Neural progenitor cell (in vitro differentiated cells): ENCODE measurements at regions not wholly inside any gene's neighbourhood (a gene's known extent, or its start where the extent isn't known, plus 50 kb on each side); places are given as distances from the start of the nearest gene placed in this dataset.

Experiments
- DNase-seq: peaks from one replicate; pipeline ENCODE4 v3.0.0-alpha.2; 2016; ENCODE audit warnings: low spot score
- H2AFZ ChIP-seq: fragments of 200-600 bp; sonication (generic); replicated peaks from 2 replicates; pipeline ENCODE4 v1.6.1; 2016; ENCODE audit warnings: antibody characterized with exemption
- H3F3A ChIP-seq: fragments of 200-600 bp; sonication (generic); 2 replicates; pipeline ENCODE4 v1.6.1; 2016; ENCODE audit warnings: antibody characterized with exemption, low read depth
- H3K27ac ChIP-seq: fragments of 200-600 bp; sonication (generic); 2 replicates; pipeline ENCODE4 v1.5.1; 2016; ENCODE audit warnings: mild to moderate bottlenecking
- H3K27me3 ChIP-seq: fragments of 200-600 bp; sonication (generic); 2 replicates; pipeline ENCODE4 v1.6.1; 2016; ENCODE audit warnings: mild to moderate bottlenecking, moderate library complexity
- H3K36me3 ChIP-seq: fragments of 200-600 bp; sonication (generic); 2 replicates; pipeline ENCODE4 v1.5.1; 2016
- H3K4me1 ChIP-seq: fragments of 200-600 bp; sonication (generic); 2 replicates; pipeline ENCODE4 v1.6.1; 2016; ENCODE audit warnings: mixed run types
- H3K4me2 ChIP-seq: fragments of 200-600 bp; sonication (generic); 2 replicates; pipeline ENCODE4 v1.6.1; 2016
- H3K4me3 ChIP-seq: fragments of 200-600 bp; sonication (generic); 2 replicates; pipeline ENCODE4 v1.5.1; 2016
- H3K79me2 ChIP-seq: fragments of 200-600 bp; sonication (generic); 2 replicates; pipeline ENCODE4 v1.6.1; 2016; ENCODE audit warnings: low read depth
- H3K9ac ChIP-seq: fragments of 200-600 bp; sonication (generic); 2 replicates; pipeline ENCODE4 v1.6.1; 2016
- H3K9me3 ChIP-seq: fragments of 200-600 bp; sonication (generic); 2 replicates; pipeline ENCODE4 v1.5.1; 2016; ENCODE audit warnings: low read depth
- H4K20me1 ChIP-seq: fragments of 200-600 bp; sonication (generic); 2 replicates; pipeline ENCODE4 v1.6.1; 2016; ENCODE audit warnings: low read depth
- H3K27ac Mint-ChIP-seq: 3 replicates; pipeline ENCODE4 v1.8.0; 2021; ENCODE audit warnings: mixed read lengths
- H3K27me3 Mint-ChIP-seq: 2 replicates; pipeline ENCODE4 v1.8.0; 2022; ENCODE audit warnings: low read depth, mild to moderate bottlenecking, inconsistent platforms, moderate library complexity, mixed read lengths; ENCODE audit not compliant: insufficient read depth
- H3K36me3 Mint-ChIP-seq: 3 replicates; pipeline ENCODE4 v1.8.0; 2021; ENCODE audit warnings: mixed read lengths
- H3K4me1 Mint-ChIP-seq: 3 replicates; pipeline ENCODE4 v1.8.0; 2021; ENCODE audit warnings: mixed read lengths
- H3K4me3 Mint-ChIP-seq: 3 replicates; pipeline ENCODE4 v1.8.0; 2021; ENCODE audit warnings: mild to moderate bottlenecking, moderate library complexity, mixed read lengths
- H3K9me3 Mint-ChIP-seq: 3 replicates; pipeline ENCODE4 v1.8.0; 2020; ENCODE audit warnings: mixed read lengths
- CTCF ChIP-seq: fragments of 200-600 bp; sonication (generic); IDR thresholded peaks from 2 replicates; pipeline ENCODE4 v1.5.1; 2017; ENCODE audit warnings: antibody characterized with exemption, mild to moderate bottlenecking
- EZH2 ChIP-seq: fragments of 200-600 bp; sonication (generic); IDR thresholded peaks from 2 replicates; pipeline ENCODE4 v1.6.1; 2017; ENCODE audit warnings: antibody characterized with exemption, mild to moderate bottlenecking, moderate library complexity
- EZH2phosphoT487 ChIP-seq: fragments of 200-600 bp; sonication (generic); IDR thresholded peaks from 2 replicates; pipeline ENCODE4 v1.6.1; 2017; ENCODE audit warnings: antibody characterized with exemption

GRCh38 chr5:158162479-158163034 is 303.6 kb upstream of the CLINT1 start:
- no peak overlapping the region for H2AFZ ChIP-seq

GRCh38 chr5:158162026-158162425 is 303.1 kb upstream of the CLINT1 start:
- no peaks in the 10 kb centered on the region for H3K79me2 ChIP-seq
- no peaks in the 10 kb centered on the region for H3K9me3 ChIP-seq
- H4K20me1 ChIP-seq: no peaks in the 10 kb centered on the region
- no peaks in the 10 kb centered on the region for H3F3A ChIP-seq
- Mint-ChIP-seq H3K4me3 (no peak overlapping the region), H3K27me3 (peaks cover 6% of the 10 kb centered on the region), H3K27ac (no peak overlapping the region), H3K9me3 (no peaks in the 10 kb centered on the region), H3K36me3 (no peaks in the 10 kb centered on the region), H3K4me1 (peaks cover 20% of the 10 kb centered on the region)
- no peak for DNase-seq
- H3K27me3 ChIP-seq: no peaks in the 10 kb centered on the region
- no peaks in the 10 kb centered on the region for H3K36me3 ChIP-seq
- H2AFZ ChIP-seq: no peak overlapping the region
- H3K27ac ChIP-seq: no peak overlapping the region
- H3K9ac ChIP-seq: no peak overlapping the region
- no peak for TF ChIP-seq EZH2
- TF ChIP-seq CTCF: no peak
- no peak for TF ChIP-seq EZH2phosphoT487
- peaks cover 7% of the 10 kb centered on the region for H3K4me1 ChIP-seq
- H3K4me2 ChIP-seq: no peak overlapping the region
- no peak overlapping the region for H3K4me3 ChIP-seq

More at GRCh38 chr5:158162479-158163034, 303.6 kb upstream of the CLINT1 start:
- DNase-seq: no peak
- Histone ChIP-seq H3K9me3 (no peaks in the 10 kb centered on the region), H3K79me2 (no peaks in the 10 kb centered on the region), H4K20me1 (no peaks in the 10 kb centered on the region), H3K4me1 (peaks cover 7% of the 10 kb centered on the region), H3K27ac (no peak overlapping the region), H3K4me2 (no peak overlapping the region), H3K9ac (no peak overlapping the region), H3F3A (no peaks in the 10 kb centered on the region), H3K27me3 (no peaks in the 10 kb centered on the region), H3K36me3 (no peaks in the 10 kb centered on the region), H3K4me3 (no peak overlapping the region)
- Mint-ChIP-seq H3K9me3 (no peaks in the 10 kb centered on the region), H3K4me3 (no peak overlapping the region), H3K36me3 (no peaks in the 10 kb centered on the region), H3K27me3 (peaks cover 6% of the 10 kb centered on the region), H3K27ac (no peak overlapping the region), H3K4me1 (peaks cover 20% of the 10 kb centered on the region)
- no peak for TF ChIP-seq CTCF
- no peak for TF ChIP-seq EZH2phosphoT487
- no peak for TF ChIP-seq EZH2

- no peak overlapping the region for H3K4me3 ChIP-seq
- no peak overlapping the region for H2AFZ ChIP-seq
- H4K20me1 ChIP-seq: no peaks in the 10 kb centered on the region
- no peaks in the 10 kb centered on the region for H3K79me2 ChIP-seq
- no peaks in the 10 kb centered on the region for H3K36me3 Mint-ChIP-seq
- H3K9ac ChIP-seq: no peak overlapping the region
- no peak overlapping the region for H3K27ac ChIP-seq
- TF ChIP-seq EZH2 (no peak), EZH2phosphoT487 (no peak), CTCF (no peak)
- DNase-seq: no peak
- H3K4me2 ChIP-seq: no peak overlapping the region
- no peaks in the 10 kb centered on the region for H3K9me3 Mint-ChIP-seq
- no peaks in the 10 kb centered on the region for H3K4me1 ChIP-seq
- no peaks in the 10 kb centered on the region for H3K9me3 ChIP-seq
- peak overlapping the region; percentile 23 for H3K27ac Mint-ChIP-seq
- H3F3A ChIP-seq: no peaks in the 10 kb centered on the region
- no peak overlapping the region for H3K4me3 Mint-ChIP-seq
- H3K27me3 ChIP-seq: no peaks in the 10 kb centered on the region
- no peaks in the 10 kb centered on the region for H3K36me3 ChIP-seq
- H3K27me3 Mint-ChIP-seq: peaks cover 6% of the 10 kb centered on the region
- peaks cover 17% of the 10 kb centered on the region for H3K4me1 Mint-ChIP-seq
These were observed 300.7 kb upstream of the CLINT1 start for GRCh38 chr5:158159621-158160020.
